BLaER1 (cell line): ENCODE measurements at regions not wholly inside any gene's neighbourhood (a gene's known extent, or its start where the extent isn't known, plus 50 kb on each side); places are given as distances from the start of the nearest gene placed in this dataset.

ENCODE experiments used
- H3K27ac ChIP-seq: shearing (Covaris generic); formaldehyde crosslinking; 2 replicates; pipeline ENCODE4 v1.8.1; 2022
- H3K27me3 ChIP-seq: shearing (Covaris generic); formaldehyde crosslinking; 2 replicates; pipeline ENCODE4 v1.8.1; 2022
- H3K36me3 ChIP-seq: shearing (Covaris generic); formaldehyde crosslinking; 2 replicates; pipeline ENCODE4 v1.8.1; 2022
- H3K4me1 ChIP-seq: shearing (Covaris generic); formaldehyde crosslinking; 2 replicates; pipeline ENCODE4 v1.8.1; 2022
- H3K4me2 ChIP-seq: shearing (Covaris generic); formaldehyde crosslinking; 2 replicates; pipeline ENCODE4 v1.8.1; 2022
- H3K4me3 ChIP-seq: shearing (Covaris generic); formaldehyde crosslinking; 2 replicates; pipeline ENCODE4 v1.8.1; 2022
- H3K9ac ChIP-seq: shearing (Covaris generic); formaldehyde crosslinking; 2 replicates; pipeline ENCODE4 v1.8.1; 2022
- H3K9me3 ChIP-seq: shearing (Covaris generic); formaldehyde crosslinking; 2 replicates; pipeline ENCODE4 v1.8.1; 2022
- H4K20me1 ChIP-seq: shearing (Covaris generic); formaldehyde crosslinking; 2 replicates; pipeline ENCODE4 v1.8.1; 2022
- Cebpa-rat ChIP-seq: shearing (Covaris generic); IDR thresholded peaks from 2 replicates; pipeline ENCODE4 v1.8.1; 2022

- Histone ChIP-seq H3K9ac (no peak overlapping the region), H3K4me1 (peaks cover 32% of the 10 kb centered on the region), H3K4me3 (no peak overlapping the region), H3K27me3 (no peaks in the 10 kb centered on the region), H3K4me2 (no peak overlapping the region), H3K27ac (no peak overlapping the region), H3K9me3 (no peaks in the 10 kb centered on the region), H4K20me1 (no peaks in the 10 kb centered on the region), H3K36me3 (no peaks in the 10 kb centered on the region)
- TF ChIP-seq Cebpa-rat, result no peak
Measured at GRCh38 chr2:8157621-8158430, 524.0 kb upstream of the ID2 start.

DNA sequence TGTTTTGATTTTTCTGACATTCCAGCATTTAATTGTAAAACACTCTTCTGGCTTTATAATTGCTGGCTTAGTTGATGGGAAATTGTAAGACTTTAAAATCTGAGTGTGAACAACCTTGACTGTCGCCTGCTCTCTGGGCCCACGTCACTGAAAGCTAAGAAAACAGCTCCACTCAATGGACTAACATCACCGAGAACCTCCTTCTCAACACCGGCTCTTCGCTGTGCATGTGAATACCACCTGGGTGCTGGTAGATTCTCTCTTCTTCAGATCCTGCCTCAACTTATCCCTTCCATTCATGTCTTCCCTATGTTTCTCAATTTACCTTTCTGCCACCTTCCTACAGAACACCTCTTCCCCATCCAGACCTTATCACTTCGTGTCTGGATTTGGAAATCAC, 523.1 kb upstream of the ID2 start:
- H3K27ac ChIP-seq, result no peak overlapping the region
- H4K20me1 ChIP-seq, result no peaks in the 10 kb centered on the region
- H3K4me3 ChIP-seq, result no peak overlapping the region
- H3K9ac ChIP-seq, result no peak overlapping the region
- H3K36me3 ChIP-seq, result no peaks in the 10 kb centered on the region
- no peak overlapping the region for H3K4me2 ChIP-seq
- H3K4me1 ChIP-seq, result peaks cover 23% of the 10 kb centered on the region
- no peaks in the 10 kb centered on the region for H3K27me3 ChIP-seq
- H3K9me3 ChIP-seq, result no peaks in the 10 kb centered on the region
- TF ChIP-seq Cebpa-rat, result no peak

DNA sequence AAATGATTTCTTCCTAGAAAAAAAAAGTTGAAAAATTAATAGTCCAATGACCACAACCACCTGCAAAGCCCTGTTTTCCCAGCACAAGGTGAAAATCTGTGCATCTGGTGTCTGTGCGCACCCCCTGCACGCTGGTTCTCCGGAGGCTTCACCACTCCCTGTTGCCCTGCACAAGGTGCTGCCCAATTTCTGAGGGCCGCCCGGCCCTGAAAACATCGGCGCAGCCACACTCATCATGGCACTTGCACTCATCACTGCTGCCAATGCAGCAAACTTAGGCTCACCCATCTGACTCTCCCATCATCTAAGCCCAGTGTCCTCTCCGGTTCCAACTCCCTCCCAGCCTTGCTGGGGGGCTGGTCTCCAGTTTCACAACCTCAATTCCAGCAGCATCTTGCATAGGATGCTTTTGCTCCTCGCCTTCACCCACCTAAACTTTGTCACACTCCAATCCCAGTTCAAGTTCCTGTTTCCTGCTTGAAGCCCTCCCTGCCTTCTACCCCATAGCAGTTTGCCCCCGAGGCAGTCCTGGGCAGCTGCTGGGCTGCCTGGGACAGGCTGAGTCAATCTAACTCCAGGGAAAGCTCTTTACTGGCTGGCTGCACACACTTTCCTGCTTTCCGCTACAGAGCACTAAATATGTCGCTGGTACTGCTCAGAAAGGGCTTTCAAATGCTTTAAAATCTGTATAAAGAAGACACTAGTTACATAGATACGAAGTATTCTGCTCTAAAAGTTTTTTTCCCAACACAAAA, 522.5 kb upstream of the ID2 start:
- Histone ChIP-seq H3K4me1 (peaks cover 16% of the 10 kb centered on the region), H3K4me3 (no peak overlapping the region), H3K4me2 (no peak overlapping the region), H4K20me1 (no peaks in the 10 kb centered on the region), H3K9me3 (no peaks in the 10 kb centered on the region), H3K27ac (no peak overlapping the region), H3K9ac (no peak overlapping the region), H3K36me3 (no peaks in the 10 kb centered on the region), H3K27me3 (no peaks in the 10 kb centered on the region)
- TF ChIP-seq Cebpa-rat, result no peak

- TF ChIP-seq Cebpa-rat, result no peak
- H3K4me1 ChIP-seq, result peaks cover 10% of the 10 kb centered on the region; the same call in 1 of the 2 replicates
- H3K9me3 ChIP-seq, result no peaks in the 10 kb centered on the region
- no peak overlapping the region for H3K4me2 ChIP-seq
- no peaks in the 10 kb centered on the region for H4K20me1 ChIP-seq
- H3K4me3 ChIP-seq, result no peak overlapping the region
- no peaks in the 10 kb centered on the region for H3K27me3 ChIP-seq
- no peaks in the 10 kb centered on the region for H3K36me3 ChIP-seq
- no peak overlapping the region for H3K9ac ChIP-seq
- no peak overlapping the region for H3K27ac ChIP-seq
Measured at GRCh38 chr2:8159966-8160603, 521.8 kb upstream of the ID2 start.

GRCh38 chr2:8160959-8161358, 520.9 kb upstream of the ID2 start:
- Histone ChIP-seq H3K9me3 (no peaks in the 10 kb centered on the region), H3K36me3 (no peaks in the 10 kb centered on the region), H3K9ac (no peak overlapping the region), H3K4me2 (no peak overlapping the region), H3K27me3 (no peaks in the 10 kb centered on the region), H3K4me3 (no peak overlapping the region), H3K4me1 (peaks cover 10% of the 10 kb centered on the region; the same call in 1 of the 2 replicates), H4K20me1 (no peaks in the 10 kb centered on the region), H3K27ac (no peak overlapping the region)
- TF ChIP-seq Cebpa-rat, result no peak

GRCh38 chr2:8162552-8162951, 519.3 kb upstream of the ID2 start:
- H3K4me2 ChIP-seq, result no peak overlapping the region
- no peak for TF ChIP-seq Cebpa-rat
- H3K4me1 ChIP-seq, result peaks cover 10% of the 10 kb centered on the region; the same call in 1 of the 2 replicates
- H3K9me3 ChIP-seq, result no peaks in the 10 kb centered on the region
- H3K27ac ChIP-seq, result no peak overlapping the region
- H3K4me3 ChIP-seq, result no peak overlapping the region
- H3K9ac ChIP-seq, result no peak overlapping the region
- H4K20me1 ChIP-seq, result no peaks in the 10 kb centered on the region
- H3K36me3 ChIP-seq, result no peaks in the 10 kb centered on the region
- H3K27me3 ChIP-seq, result no peaks in the 10 kb centered on the region

DNA sequence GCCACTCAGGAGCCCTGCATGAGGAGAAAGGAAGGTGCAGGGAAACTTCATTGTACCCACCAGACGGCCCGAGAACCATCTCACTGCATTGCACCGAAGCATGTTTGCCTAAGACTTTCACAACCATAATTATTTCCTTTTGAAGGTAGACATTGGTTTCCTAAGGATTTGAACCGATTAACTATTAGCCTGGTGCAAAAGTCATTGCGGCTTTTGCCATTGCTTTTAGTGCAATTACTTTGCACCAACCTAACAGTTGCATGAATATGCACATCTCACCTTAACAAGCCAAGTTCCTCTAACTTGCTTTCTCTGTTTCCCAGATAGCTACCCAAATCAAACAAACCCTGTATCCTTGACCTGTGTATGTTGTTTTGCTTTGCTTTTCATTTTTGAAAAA, 516.3 kb upstream of the ID2 start:
- Histone ChIP-seq H3K27me3 (no peaks in the 10 kb centered on the region), H3K4me1 (peaks cover 17% of the 10 kb centered on the region), H3K4me3 (no peak overlapping the region), H3K9ac (no peak overlapping the region), H3K9me3 (no peaks in the 10 kb centered on the region), H4K20me1 (no peaks in the 10 kb centered on the region), H3K27ac (no peak overlapping the region), H3K4me2 (no peak overlapping the region), H3K36me3 (no peaks in the 10 kb centered on the region)
- TF ChIP-seq Cebpa-rat, result no peak

DNA sequence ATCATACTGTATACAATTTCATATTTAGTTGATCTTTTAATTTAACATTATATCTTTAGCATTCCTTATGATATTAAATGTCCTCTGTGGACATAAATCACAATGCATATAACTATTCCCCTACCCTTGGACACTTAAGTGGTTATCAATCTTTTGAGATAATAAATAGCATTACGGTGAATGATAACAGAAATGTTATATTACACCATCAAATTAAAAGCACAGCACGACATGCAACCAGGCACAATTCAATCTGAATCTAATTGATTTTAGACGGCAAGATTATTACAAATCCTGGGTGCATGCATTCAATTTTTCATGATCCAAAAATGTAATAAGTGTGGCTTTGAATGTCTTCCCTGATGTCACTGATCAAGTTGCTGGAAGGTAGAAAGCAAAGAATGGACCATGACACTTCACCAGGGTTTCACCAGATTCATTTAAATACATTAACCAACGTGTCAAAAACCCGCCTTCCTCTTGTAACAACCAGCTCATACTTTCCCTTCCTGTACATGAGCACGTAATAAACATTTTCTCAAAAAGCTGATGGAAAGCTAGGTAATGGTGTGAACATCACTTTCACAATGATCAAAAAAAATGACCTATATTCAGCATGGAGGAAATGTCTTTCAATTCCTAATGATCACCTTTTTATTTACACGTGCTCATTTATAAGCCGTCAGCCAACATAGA, 513.7 kb upstream of the ID2 start:
- no peak for TF ChIP-seq Cebpa-rat
- Histone ChIP-seq H4K20me1 (no peaks in the 10 kb centered on the region), H3K9me3 (no peaks in the 10 kb centered on the region), H3K27ac (no peak overlapping the region), H3K4me2 (no peak overlapping the region), H3K9ac (no peak overlapping the region), H3K36me3 (no peaks in the 10 kb centered on the region), H3K27me3 (no peaks in the 10 kb centered on the region), H3K4me1 (peaks cover 17% of the 10 kb centered on the region), H3K4me3 (no peak overlapping the region)

- peaks cover 17% of the 10 kb centered on the region for H3K4me1 ChIP-seq
- H3K27me3 ChIP-seq, result no peaks in the 10 kb centered on the region
- H3K9ac ChIP-seq, result no peak overlapping the region
- no peak overlapping the region for H3K27ac ChIP-seq
- TF ChIP-seq Cebpa-rat, result no peak
- peak overlapping the region; percentile 1; the same call in 1 of the 2 replicates for H3K4me2 ChIP-seq
- no peak overlapping the region for H3K4me3 ChIP-seq
- no peaks in the 10 kb centered on the region for H3K36me3 ChIP-seq
- no peaks in the 10 kb centered on the region for H3K9me3 ChIP-seq
- H4K20me1 ChIP-seq, result no peaks in the 10 kb centered on the region
Measured at GRCh38 chr2:8168876-8169424, 512.9 kb upstream of the ID2 start.
